Liver (tissue), 8 donors: ENCODE measurements at regions not wholly inside any gene's neighbourhood (a gene's known extent, or its start where the extent isn't known, plus 50 kb on each side); places are given as distances from the start of the nearest gene placed in this dataset.

ENCODE experiments used
- DNase-seq: peaks from one replicate; pipeline ENCODE4 v3.0.0-alpha.2; 2017; ENCODE audit warnings: low spot score
- H3K27ac ChIP-seq, 2 donors: one replicate each; pipeline ENCODE4 v1.7.0; 2013; ENCODE audit warnings: inconsistent platforms in 2 of 2, low read length in 2 of 2, control low read depth in 1 of 2, low read depth in 1 of 2, mild to moderate bottlenecking in 1 of 2
- H3K27me3 ChIP-seq, 4 donors: one replicate each; pipeline versions ENCODE4 v1.6.1 to v1.7.0; 2013; ENCODE audit warnings: low read length in 3 of 4, inconsistent platforms in 1 of 4, mild to moderate bottlenecking in 1 of 4, moderate library complexity in 1 of 4; ENCODE audit not compliant: control insufficient read depth in 4 of 4, insufficient read depth in 4 of 4
- H3K36me3 ChIP-seq, 4 donors: one replicate each; pipeline versions ENCODE4 v1.6.1 to v1.7.0; 2013; ENCODE audit warnings: low read length in 3 of 4, mild to moderate bottlenecking in 3 of 4, low read depth in 1 of 4, moderate library complexity in 1 of 4; ENCODE audit not compliant: control insufficient read depth in 4 of 4, insufficient read depth in 3 of 4
- H3K4me1 ChIP-seq, 4 donors: one replicate each; pipeline versions ENCODE4 v1.6.1 to v1.7.0; 2013; ENCODE audit warnings: low read length in 3 of 4, mild to moderate bottlenecking in 3 of 4, moderate library complexity in 1 of 4; ENCODE audit not compliant: control insufficient read depth in 4 of 4, insufficient read depth in 4 of 4
- H3K4me3 ChIP-seq, 3 donors: one replicate each; pipeline versions ENCODE4 v1.6.1 to v1.7.0; 2013; ENCODE audit warnings: low read length in 3 of 3, control low read depth in 1 of 3, low read depth in 1 of 3, mild to moderate bottlenecking in 1 of 3
- H3K9ac ChIP-seq, 2 donors: one replicate each; pipeline ENCODE4 v1.7.0; 2013; ENCODE audit warnings: low read length in 2 of 2, mild to moderate bottlenecking in 2 of 2, moderate library complexity in 2 of 2, control low read depth in 1 of 2, low read depth in 1 of 2
- H3K9me3 ChIP-seq, 4 donors: one replicate each; pipeline versions ENCODE4 v1.6.1 to v1.7.0; 2013; ENCODE audit warnings: low read length in 3 of 4; ENCODE audit not compliant: control insufficient read depth in 4 of 4
- CTCF ChIP-seq: fragments of 150-350 bp; IDR thresholded peaks from 2 replicates; pipeline ENCODE4 v1.5.1; 2017; ENCODE audit warnings: improper control_type of control experiment, low read depth, low read length; ENCODE audit not compliant: missing input control
- EGR1 ChIP-seq, 2 donors: IDR thresholded peaks; 2 replicates each; pipeline ENCODE4 v1.6.1; 2016 to 2018; ENCODE audit warnings: antibody characterized with exemption in 2 of 2, low read depth in 2 of 2
- FOXA1 ChIP-seq: IDR thresholded peaks from 2 replicates; pipeline ENCODE4 v1.6.1; 2016; ENCODE audit warnings: antibody characterized with exemption
- FOXA2 ChIP-seq: IDR thresholded peaks from 2 replicates; pipeline ENCODE4 v1.6.1; 2016; ENCODE audit warnings: antibody characterized with exemption
- GABPA ChIP-seq, 2 donors: IDR thresholded peaks in 1 of 2; conservative IDR thresholded peaks in 1 of 2; 2 replicates each; pipeline ENCODE4 v1.6.1; 2016; ENCODE audit warnings: antibody characterized with exemption in 2 of 2, mild to moderate bottlenecking in 1 of 2, moderate library complexity in 1 of 2
- HNF4A ChIP-seq, 2 donors: conservative IDR thresholded peaks; 2 replicates each; pipeline ENCODE4 v1.6.1; 2016; ENCODE audit warnings: antibody characterized with exemption in 2 of 2, mild to moderate bottlenecking in 2 of 2
- HNF4G ChIP-seq: IDR thresholded peaks from 2 replicates; pipeline ENCODE4 v1.6.1; 2016; ENCODE audit warnings: antibody characterized with exemption
- JUND ChIP-seq, 2 donors: IDR thresholded peaks; 2 replicates each; pipeline ENCODE4 v1.6.1; 2016; ENCODE audit warnings: antibody characterized with exemption in 2 of 2
- NR2F2 ChIP-seq: IDR thresholded peaks from 2 replicates; pipeline ENCODE4 v1.6.1; 2016; ENCODE audit warnings: antibody characterized with exemption
- RAD21 ChIP-seq, 2 donors: IDR thresholded peaks; 2 replicates each; pipeline ENCODE4 v1.6.1; 2016; ENCODE audit warnings: antibody characterized with exemption in 2 of 2, mild to moderate bottlenecking in 2 of 2
- RXRA ChIP-seq, 2 donors: IDR thresholded peaks; 2 replicates each; pipeline ENCODE4 v1.6.1; 2017 to 2018; ENCODE audit warnings: antibody characterized with exemption in 2 of 2, mild to moderate bottlenecking in 1 of 2
- SP1 ChIP-seq: IDR thresholded peaks from 2 replicates; pipeline ENCODE4 v1.6.1; 2018; ENCODE audit warnings: antibody characterized with exemption, mild to moderate bottlenecking
- TAF1 ChIP-seq: conservative IDR thresholded peaks from 2 replicates; pipeline ENCODE4 v1.6.1; 2016; ENCODE audit warnings: antibody characterized with exemption, mild to moderate bottlenecking
- YY1 ChIP-seq: IDR thresholded peaks from 2 replicates; pipeline ENCODE4 v1.6.1; 2016; ENCODE audit warnings: antibody characterized with exemption, mild to moderate bottlenecking
- WGBS: extraction: QIAGEN DNeasy Blood & Tissue Kit; methylation state at CpG from one replicate; pipeline ENCODE4 v1.1.7; 2013; 5-methylcytosine and 5-hydroxymethylcytosine counted together
- TF ChIP-seq, protein P1 (sequence below): IDR thresholded peaks from 2 replicates; pipeline ENCODE4 v1.6.1; 2016; ENCODE audit warnings: antibody characterized with exemption
- TF ChIP-seq, protein P2 (sequence below): IDR thresholded peaks from 2 replicates; pipeline ENCODE4 v1.6.1; 2016; ENCODE audit warnings: antibody characterized with exemption
- TF ChIP-seq, protein P3 (sequence below): IDR thresholded peaks from 2 replicates; pipeline ENCODE4 v1.6.1; 2016; ENCODE audit warnings: antibody characterized with exemption
- TF ChIP-seq, protein P4 (sequence below): IDR thresholded peaks from 2 replicates; pipeline ENCODE4 v1.6.1; 2016; ENCODE audit warnings: antibody characterized with exemption, mild to moderate bottlenecking
- donor health status: healthy.
- donor health status: healthy.
- donor health status: healthy.
- donor health status: healthy.
- donor health status: healthy.

GRCh38 chr13:50617134-50617721 is 226.3 kb downstream of the DLEU7 start:
- no peaks in the 10 kb centered on the region for H3K4me1 ChIP-seq
- H3K4me3 ChIP-seq, result no peak overlapping the region
- no peak overlapping the region for H3K27ac ChIP-seq
- TF ChIP-seq HNF4A (conservative IDR thresholded peaks at IDR 0.05), result no peak
- TF ChIP-seq, protein P1, sequence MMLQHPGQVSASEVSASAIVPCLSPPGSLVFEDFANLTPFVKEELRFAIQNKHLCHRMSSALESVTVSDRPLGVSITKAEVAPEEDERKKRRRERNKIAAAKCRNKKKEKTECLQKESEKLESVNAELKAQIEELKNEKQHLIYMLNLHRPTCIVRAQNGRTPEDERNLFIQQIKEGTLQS, result no peak
- TF ChIP-seq JUND (IDR thresholded peaks at IDR 0.05), result no peak
- TF ChIP-seq RXRA (IDR thresholded peaks at IDR 0.05), result no peak
- TF ChIP-seq, protein P2, sequence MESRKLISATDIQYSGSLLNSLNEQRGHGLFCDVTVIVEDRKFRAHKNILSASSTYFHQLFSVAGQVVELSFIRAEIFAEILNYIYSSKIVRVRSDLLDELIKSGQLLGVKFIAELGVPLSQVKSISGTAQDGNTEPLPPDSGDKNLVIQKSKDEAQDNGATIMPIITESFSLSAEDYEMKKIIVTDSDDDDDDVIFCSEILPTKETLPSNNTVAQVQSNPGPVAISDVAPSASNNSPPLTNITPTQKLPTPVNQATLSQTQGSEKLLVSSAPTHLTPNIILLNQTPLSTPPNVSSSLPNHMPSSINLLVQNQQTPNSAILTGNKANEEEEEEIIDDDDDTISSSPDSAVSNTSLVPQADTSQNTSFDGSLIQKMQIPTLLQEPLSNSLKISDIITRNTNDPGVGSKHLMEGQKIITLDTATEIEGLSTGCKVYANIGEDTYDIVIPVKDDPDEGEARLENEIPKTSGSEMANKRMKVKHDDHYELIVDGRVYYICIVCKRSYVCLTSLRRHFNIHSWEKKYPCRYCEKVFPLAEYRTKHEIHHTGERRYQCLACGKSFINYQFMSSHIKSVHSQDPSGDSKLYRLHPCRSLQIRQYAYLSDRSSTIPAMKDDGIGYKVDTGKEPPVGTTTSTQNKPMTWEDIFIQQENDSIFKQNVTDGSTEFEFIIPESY, result no peak
- TF ChIP-seq HNF4G, result no peak
- TF ChIP-seq RAD21 (IDR thresholded peaks at IDR 0.05), result no peak
- TF ChIP-seq, protein P3, sequence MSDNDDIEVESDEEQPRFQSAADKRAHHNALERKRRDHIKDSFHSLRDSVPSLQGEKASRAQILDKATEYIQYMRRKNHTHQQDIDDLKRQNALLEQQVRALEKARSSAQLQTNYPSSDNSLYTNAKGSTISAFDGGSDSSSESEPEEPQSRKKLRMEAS, result no peak
- no peak for TF ChIP-seq GABPA (IDR thresholded peaks at IDR 0.05 in 1 of 2, conservative IDR thresholded peaks at IDR 0.05 in 1 of 2)
- no peak for TF ChIP-seq CTCF
- no peak for TF ChIP-seq YY1
- TF ChIP-seq FOXA2, result no peak
- no peaks in the 10 kb centered on the region for H3K36me3 ChIP-seq
- no peaks in the 10 kb centered on the region for H3K9me3 ChIP-seq
- 86% methylated on average over 3 of the region's 3 CpGs for WGBS
- no peak overlapping the region for H3K9ac ChIP-seq
- no peaks in the 10 kb centered on the region for H3K27me3 ChIP-seq
- no peak for DNase-seq

DNA sequence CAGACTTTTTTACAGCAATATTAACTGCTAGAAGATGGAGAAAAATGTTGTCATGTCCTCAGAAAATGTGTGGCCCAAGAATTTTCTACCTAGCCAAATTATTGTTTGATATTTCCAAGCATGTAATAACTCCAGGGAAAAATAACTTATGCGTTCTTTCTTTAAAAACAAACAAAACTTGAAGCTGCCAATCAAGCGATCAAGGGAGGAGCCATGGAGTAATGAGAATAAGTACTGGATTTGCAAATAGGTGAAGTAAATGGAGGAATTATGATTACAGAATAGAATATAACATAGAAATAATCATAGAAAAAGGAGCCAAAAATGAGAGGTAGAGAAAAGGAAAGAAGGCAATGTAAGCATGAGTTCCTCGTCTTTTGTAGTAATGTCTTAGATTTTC is 225.3 kb downstream of the DLEU7 start:
- Histone ChIP-seq H3K4me1 (no peaks in the 10 kb centered on the region), H3K36me3 (no peaks in the 10 kb centered on the region), H3K9me3 (no peaks in the 10 kb centered on the region), H3K4me3 (no peak overlapping the region), H3K9ac (no peak overlapping the region), H3K27me3 (no peaks in the 10 kb centered on the region), H3K27ac (no peak overlapping the region)
- DNase-seq, result no peak
- TF ChIP-seq YY1 (no peak), RXRA (IDR thresholded peaks at IDR 0.05) (no peak), HNF4G (no peak), CTCF (no peak), SP1 (no peak), JUND (IDR thresholded peaks at IDR 0.05) (no peak), EGR1 (IDR thresholded peaks at IDR 0.05; ENCODE audit: low read depth in 2 of 2) (no peak), TAF1 (no peak), GABPA (IDR thresholded peaks at IDR 0.05 in 1 of 2, conservative IDR thresholded peaks at IDR 0.05 in 1 of 2) (no peak), FOXA1 (no peak), FOXA2 (no peak), RAD21 (IDR thresholded peaks at IDR 0.05) (no peak), NR2F2 (no peak), HNF4A (conservative IDR thresholded peaks at IDR 0.05) (no peak)
- TF ChIP-seq, protein P3, result no peak
- TF ChIP-seq, protein P2, result no peak
- TF ChIP-seq, protein P4, sequence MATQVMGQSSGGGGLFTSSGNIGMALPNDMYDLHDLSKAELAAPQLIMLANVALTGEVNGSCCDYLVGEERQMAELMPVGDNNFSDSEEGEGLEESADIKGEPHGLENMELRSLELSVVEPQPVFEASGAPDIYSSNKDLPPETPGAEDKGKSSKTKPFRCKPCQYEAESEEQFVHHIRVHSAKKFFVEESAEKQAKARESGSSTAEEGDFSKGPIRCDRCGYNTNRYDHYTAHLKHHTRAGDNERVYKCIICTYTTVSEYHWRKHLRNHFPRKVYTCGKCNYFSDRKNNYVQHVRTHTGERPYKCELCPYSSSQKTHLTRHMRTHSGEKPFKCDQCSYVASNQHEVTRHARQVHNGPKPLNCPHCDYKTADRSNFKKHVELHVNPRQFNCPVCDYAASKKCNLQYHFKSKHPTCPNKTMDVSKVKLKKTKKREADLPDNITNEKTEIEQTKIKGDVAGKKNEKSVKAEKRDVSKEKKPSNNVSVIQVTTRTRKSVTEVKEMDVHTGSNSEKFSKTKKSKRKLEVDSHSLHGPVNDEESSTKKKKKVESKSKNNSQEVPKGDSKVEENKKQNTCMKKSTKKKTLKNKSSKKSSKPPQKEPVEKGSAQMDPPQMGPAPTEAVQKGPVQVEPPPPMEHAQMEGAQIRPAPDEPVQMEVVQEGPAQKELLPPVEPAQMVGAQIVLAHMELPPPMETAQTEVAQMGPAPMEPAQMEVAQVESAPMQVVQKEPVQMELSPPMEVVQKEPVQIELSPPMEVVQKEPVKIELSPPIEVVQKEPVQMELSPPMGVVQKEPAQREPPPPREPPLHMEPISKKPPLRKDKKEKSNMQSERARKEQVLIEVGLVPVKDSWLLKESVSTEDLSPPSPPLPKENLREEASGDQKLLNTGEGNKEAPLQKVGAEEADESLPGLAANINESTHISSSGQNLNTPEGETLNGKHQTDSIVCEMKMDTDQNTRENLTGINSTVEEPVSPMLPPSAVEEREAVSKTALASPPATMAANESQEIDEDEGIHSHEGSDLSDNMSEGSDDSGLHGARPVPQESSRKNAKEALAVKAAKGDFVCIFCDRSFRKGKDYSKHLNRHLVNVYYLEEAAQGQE, result no peak
- TF ChIP-seq, protein P1, result no peak
- 95% methylated on average over 3 of the region's 3 CpGs for WGBS
